IMR-90 (cell line): ENCODE measurements at regions not wholly inside any gene's neighbourhood (a gene's known extent, or its start where the extent isn't known, plus 50 kb on each side); places are given as distances from the start of the nearest gene placed in this dataset.

Experiments used
- ATAC-seq: fragments of 200-7000 bp; cut with Tn5 transposase; 2 replicates; pipeline ENCODE4 v1.9.1; 2020; ENCODE audit warnings: low read depth, mild to moderate bottlenecking, moderate library complexity
- BruUV-seq: library from RNA; stranded (reverse); fragments of 400-500 nt; replicated peaks from 2 replicates; lab custom pipeline; 2021; lab: Mats Ljungman, UMichigan
- CTCF ChIA-PET: fragments of 300-600 bp; formaldehyde crosslinking; extraction: SDS; loops from one replicate; lab custom pipeline; 2021; ENCODE audit warnings: antibody characterized with exemption; lab: Yijun Ruan, JAX
- POLR2A ChIA-PET: fragments of 300-600 bp; sonication (Branson Sonifier 250); formaldehyde crosslinking; loops from one replicate; lab custom pipeline; 2022; ENCODE audit warnings: antibody characterized with exemption; ENCODE audit not compliant: unreplicated experiment; lab: Charles Lee
- DNase-seq: peaks from one replicate; pipeline ENCODE4 v3.0.0; 2013
- H2AFZ ChIP-seq: replicated peaks from 2 replicates; pipeline ENCODE3; 2013; ENCODE audit warnings: low read length, mild to moderate bottlenecking; ENCODE audit not compliant: poor library complexity
- H2AK5ac ChIP-seq: 2 replicates; pipeline ENCODE4 v1.6.1; 2013; ENCODE audit warnings: low read depth, low read length, inconsistent platforms
- H2AK9ac ChIP-seq: replicated peaks from 2 replicates; pipeline ENCODE3; 2013; ENCODE audit warnings: mild to moderate bottlenecking, low read depth, low read length, moderate library complexity; ENCODE audit not compliant: poor library complexity
- H2BK120ac ChIP-seq: 2 replicates; pipeline ENCODE4 v1.6.1; 2013; ENCODE audit warnings: low read depth, low read length, inconsistent platforms
- H2BK15ac ChIP-seq: 3 replicates; pipeline ENCODE4 v1.6.1; 2013; ENCODE audit warnings: low read depth, low read length, inconsistent platforms
- H2BK20ac ChIP-seq: 2 replicates; pipeline ENCODE4 v1.6.1; 2013; ENCODE audit warnings: low read depth, mild to moderate bottlenecking, inconsistent platforms, low read length, moderate library complexity
- H2BK5ac ChIP-seq: 2 replicates; pipeline ENCODE4 v1.6.1; 2013; ENCODE audit warnings: mild to moderate bottlenecking, low read depth, low read length, inconsistent platforms; ENCODE audit not compliant: poor library complexity, severe bottlenecking
- H3K14ac ChIP-seq: replicated peaks from 2 replicates; pipeline ENCODE4 v1.6.1; 2013; ENCODE audit warnings: low read depth, low read length, inconsistent platforms
- H3K18ac ChIP-seq: 2 replicates; pipeline ENCODE4 v1.6.1; 2013; ENCODE audit warnings: low read depth, low read length, control low read depth
- H3K23ac ChIP-seq: 2 replicates; pipeline ENCODE4 v1.6.1; 2013; ENCODE audit warnings: low read depth, low read length, inconsistent platforms
- H3K27ac ChIP-seq: 2 replicates; pipeline ENCODE4 v1.5.1; 2013; ENCODE audit warnings: mild to moderate bottlenecking, control low read depth, low read length; ENCODE audit not compliant: insufficient read depth
- H3K27me3 ChIP-seq: 2 replicates; pipeline ENCODE4 v1.6.1; 2013; ENCODE audit warnings: low read length; ENCODE audit not compliant: control insufficient read depth, insufficient read depth
- H3K36me3 ChIP-seq: 2 replicates; pipeline ENCODE4 v1.6.1; 2013; ENCODE audit warnings: low read length, mixed read lengths; ENCODE audit not compliant: control insufficient read depth, insufficient read depth
- H3K4ac ChIP-seq: 2 replicates; pipeline ENCODE4 v1.6.1; 2013; ENCODE audit warnings: low read depth, low read length, inconsistent platforms
- H3K4me1 ChIP-seq: 2 replicates; pipeline ENCODE4 v1.6.1; 2013; ENCODE audit warnings: low read length, mixed read lengths; ENCODE audit not compliant: control insufficient read depth, insufficient read depth
- H3K4me2 ChIP-seq: 2 replicates; pipeline ENCODE4 v1.6.1; 2013; ENCODE audit warnings: low read depth, mild to moderate bottlenecking, control low read depth, low read length, moderate library complexity
- H3K4me3 ChIP-seq: 2 replicates; pipeline ENCODE4 v1.5.1; 2013; ENCODE audit warnings: low read depth, mild to moderate bottlenecking, control low read depth, low read length, moderate library complexity; ENCODE audit not compliant: insufficient read depth
- H3K56ac ChIP-seq: 2 replicates; pipeline ENCODE4 v1.6.1; 2013; ENCODE audit warnings: low read length, inconsistent platforms; ENCODE audit not compliant: insufficient read depth; ENCODE audit errors: extremely low read depth
- H3K79me1 ChIP-seq, 2 experiments: 2 replicates each; pipeline ENCODE4 v1.6.1; 2013; ENCODE audit warnings: low read length in 2 of 2, inconsistent platforms in 1 of 2, low read depth in 1 of 2
- H3K9ac ChIP-seq: 2 replicates; pipeline ENCODE4 v1.6.1; 2013; ENCODE audit warnings: low read depth, low read length, control low read depth
- H3K9me1 ChIP-seq: 2 replicates; pipeline ENCODE4 v1.6.1; 2013; ENCODE audit warnings: low read length, inconsistent platforms; ENCODE audit not compliant: insufficient read depth
- H3K9me3 ChIP-seq: 2 replicates; pipeline ENCODE4 v1.6.1; 2013; ENCODE audit warnings: low read length; ENCODE audit not compliant: control insufficient read depth, insufficient read depth
- H4K20me1 ChIP-seq: 2 replicates; pipeline ENCODE4 v1.6.1; 2013; ENCODE audit warnings: low read length, inconsistent platforms; ENCODE audit not compliant: insufficient read depth
- H4K5ac ChIP-seq: 2 replicates; pipeline ENCODE4 v1.6.1; 2013; ENCODE audit warnings: mild to moderate bottlenecking, low read depth, low read length, control low read depth
- H4K8ac ChIP-seq, 2 experiments: 2 replicates each; pipeline ENCODE4 v1.6.1; 2013; ENCODE audit warnings: low read depth in 2 of 2, low read length in 2 of 2, control low read depth in 1 of 2, inconsistent platforms in 1 of 2
- H4K91ac ChIP-seq: 2 replicates; pipeline ENCODE4 v1.6.1; 2013; ENCODE audit warnings: low read depth, low read length, inconsistent platforms; ENCODE audit not compliant: insufficient read depth
- BHLHE40 ChIP-seq: fragments of 150-350 bp; IDR thresholded peaks from 2 replicates; pipeline ENCODE4 v1.6.1; 2016; ENCODE audit warnings: mild to moderate bottlenecking, low read depth, low read length
- CEBPB ChIP-seq: IDR thresholded peaks from 2 replicates; pipeline ENCODE4 v1.6.1; 2012; ENCODE audit warnings: low read depth, low read length, improper control_type of control experiment
- ELK1 ChIP-seq: fragments of 150-350 bp; IDR thresholded peaks from 2 replicates; pipeline ENCODE4 v1.6.1; 2016; ENCODE audit warnings: low read depth, mild to moderate bottlenecking, low read length, moderate library complexity, borderline replicate concordance
- MAZ ChIP-seq: IDR thresholded peaks from 2 replicates; pipeline ENCODE4 v1.6.1; 2012; ENCODE audit warnings: low read depth, mild to moderate bottlenecking, low read length, improper control_type of control experiment, moderate library complexity, borderline replicate concordance
- MXI1 ChIP-seq: IDR thresholded peaks from 2 replicates; pipeline ENCODE4 v1.6.1; 2012; ENCODE audit warnings: low read depth, mild to moderate bottlenecking, low read length, moderate library complexity, borderline replicate concordance
- NFE2L2 ChIP-seq: fragments of 150-350 bp; IDR thresholded peaks from 2 replicates; pipeline ENCODE4 v1.6.1; 2016; ENCODE audit warnings: low read depth, mild to moderate bottlenecking, low read length
- POLR2A ChIP-seq: IDR thresholded peaks from 2 replicates; pipeline ENCODE4 v1.6.1; 2012; ENCODE audit warnings: mild to moderate bottlenecking, low read depth, low read length
- RCOR1 ChIP-seq: IDR thresholded peaks from 2 replicates; pipeline ENCODE4 v1.6.1; 2012; ENCODE audit warnings: mild to moderate bottlenecking, low read length, improper control_type of control experiment; ENCODE audit not compliant: insufficient replicate concordance
- RFX5 ChIP-seq: IDR thresholded peaks from 2 replicates; pipeline ENCODE4 v1.8.0; 2012; ENCODE audit warnings: low read depth, mild to moderate bottlenecking, low read length, moderate library complexity
- SMC3 ChIP-seq: fragments of 150-350 bp; IDR thresholded peaks from 2 replicates; pipeline ENCODE4 v1.6.1; 2016; ENCODE audit warnings: low read depth, mild to moderate bottlenecking, antibody characterized with exemption, low read length, moderate library complexity
- USF2 ChIP-seq: fragments of 150-350 bp; IDR thresholded peaks from 2 replicates; pipeline ENCODE4 v1.6.1; 2017; ENCODE audit warnings: mild to moderate bottlenecking, antibody characterized with exemption, low read length, low read depth
- WGBS, 2 experiments: methylation state at CpG; one replicate each; pipeline versions ENCODE4 v1.1.5 to v1.1.7; 2013; ENCODE audit warnings: missing lambda C conversion rate in 2 of 2; ENCODE audit not compliant: insufficient read length in 1 of 2; ENCODE audit errors: extremely low coverage in 2 of 2; 5-methylcytosine and 5-hydroxymethylcytosine counted together
- dilution Hi-C: fragments of 300-500 bp; cut with HindIII; formaldehyde crosslinking; loops from one replicate; pipeline ENCODE4 v1.14.3; 2018; ENCODE audit warnings: low sequenced_read_pairs; ENCODE audit not compliant: unreplicated experiment
- in situ Hi-C: fragments of 300-500 bp; cut with MboI; formaldehyde crosslinking; loops from 3 replicates; pipeline ENCODE4 v1.14.3; 2019; ENCODE audit warnings: low sequenced_read_pairs, inconsistent platforms, mixed read lengths
- intact Hi-C: fragments of 100-400 bp; cut with micrococcal nuclease; formaldehyde crosslinking; loops from 2 replicates; pipeline ENCODE4 v1.10.0; 2022

DNA sequence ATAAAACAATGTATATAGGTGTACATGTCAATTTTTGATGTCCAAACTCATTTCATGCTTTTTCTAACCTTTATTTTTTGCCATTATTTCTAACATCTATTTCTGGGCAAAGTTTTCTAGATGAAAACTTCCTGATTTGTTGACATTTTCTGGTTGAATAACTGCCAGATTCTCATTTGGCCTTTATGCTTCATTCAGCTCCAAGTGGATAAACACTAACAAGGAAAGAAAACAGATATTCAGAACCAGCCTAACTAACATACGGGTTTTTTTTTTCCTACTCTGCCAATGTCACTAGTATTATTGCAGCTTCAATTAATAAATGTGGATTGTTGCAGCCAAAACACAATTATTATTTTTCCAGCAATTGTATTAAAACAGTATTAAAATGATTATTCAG is 50.9 kb upstream of the RAP1GDS1 start:
- H3K9me1 ChIP-seq: no peaks in the 10 kb centered on the region
- no peaks in the 10 kb centered on the region for H3K9me3 ChIP-seq
- TF ChIP-seq MXI1 (no peak), USF2 (no peak), MAZ (no peak), CEBPB (no peak), NFE2L2 (no peak), RFX5 (no peak), BHLHE40 (no peak), SMC3 (no peak), RCOR1 (no peak), ELK1 (no peak), POLR2A (no peak)
- H2AK9ac ChIP-seq: no peak overlapping the region
- no peak overlapping the region for H3K56ac ChIP-seq
- no peak for DNase-seq
- H3K27ac ChIP-seq: no peak overlapping the region
- H3K14ac ChIP-seq: no peak overlapping the region
- H2BK20ac ChIP-seq: no peak overlapping the region
- H2AK5ac ChIP-seq: no peak overlapping the region
- H4K20me1 ChIP-seq: no peaks in the 10 kb centered on the region
- no peak overlapping the region for H2BK120ac ChIP-seq
- no peaks in the 10 kb centered on the region for H3K4me1 ChIP-seq
- H3K4ac ChIP-seq: no peak overlapping the region
- H3K9ac ChIP-seq: no peak overlapping the region
- H2BK15ac ChIP-seq: no peak overlapping the region
- ATAC-seq: no peak
- in situ Hi-C loops (no loop called here), intact Hi-C loops (no loop called here), dilution Hi-C loops (no loop called here)
- H4K8ac ChIP-seq: no peak overlapping the region
- ChIA-PET CTCF (interaction anchor here (0.6 kb wide), 1 partner anchor 509 kb away, joined by 4 read pairs; no protein-coding TSS in a partner anchor), POLR2A (no interaction called here)
- no peaks in the 10 kb centered on the region for H3K36me3 ChIP-seq
- H4K5ac ChIP-seq: no peak overlapping the region
- no peak overlapping the region for H2AFZ ChIP-seq
- H3K18ac ChIP-seq: no peak overlapping the region
- BruUV-seq: no TSS peak
- no peak overlapping the region for H4K91ac ChIP-seq
- H3K4me3 ChIP-seq: no peak overlapping the region
- H3K27me3 ChIP-seq: 0 out of 2 replicates have a peak, but pooled peaks cover 2% of the 10 kb centered on the region
- no peak overlapping the region for H2BK5ac ChIP-seq
- no peak overlapping the region for H3K23ac ChIP-seq
- no peaks in the 10 kb centered on the region for H3K79me1 ChIP-seq
- H3K4me2 ChIP-seq: no peak overlapping the region
- no CpG with 5 or more reads among the region's 1 CpG for WGBS, 2 experiments
